GM12878 (cell line): ENCODE measurements at regions not wholly inside any gene's neighbourhood (a gene's known extent, or its start where the extent isn't known, plus 50 kb on each side); places are given as distances from the start of the nearest gene placed in this dataset.

Source experiments
- ATF2 ChIP-seq: IDR thresholded peaks from 2 replicates; pipeline ENCODE4 v1.6.1; 2012; ENCODE audit warnings: low read length, inconsistent platforms
- ATF7 ChIP-seq: fragments of 450-650 bp; IDR thresholded peaks from 2 replicates; pipeline ENCODE4 v1.6.1; 2016; ENCODE audit warnings: low read depth, mild to moderate bottlenecking
- BCL11A ChIP-seq: IDR thresholded peaks from 2 replicates; pipeline ENCODE4 v1.6.1; 2011; ENCODE audit warnings: low read depth, low read length
- CBFB ChIP-seq: IDR thresholded peaks from 2 replicates; pipeline ENCODE4 v1.6.1; 2016; ENCODE audit warnings: antibody characterized with exemption, low read depth
- CUX1 ChIP-seq: IDR thresholded peaks from 2 replicates; pipeline ENCODE4 v1.6.1; 2012; ENCODE audit warnings: improper control_type of control experiment, low read depth, low read length; ENCODE audit not compliant: insufficient replicate concordance
- EED ChIP-seq: sonication (generic); IDR thresholded peaks from 2 replicates; pipeline ENCODE4 v1.6.1; 2016; ENCODE audit warnings: antibody characterized with exemption, low read depth
- JUNB ChIP-seq: IDR thresholded peaks from 2 replicates; pipeline ENCODE4 v1.6.1; 2016; ENCODE audit warnings: antibody characterized with exemption, mild to moderate bottlenecking
- MEF2B ChIP-seq: fragments of 450-650 bp; IDR thresholded peaks from 2 replicates; pipeline ENCODE4 v1.6.1; 2018; ENCODE audit warnings: mild to moderate bottlenecking, moderate library complexity; ENCODE audit not compliant: partially characterized antibody, poor library complexity, severe bottlenecking
- MLLT1 ChIP-seq: fragments of 450-650 bp; IDR thresholded peaks from 2 replicates; pipeline ENCODE4 v1.6.1; 2016; ENCODE audit warnings: mild to moderate bottlenecking
- MYC ChIP-seq: IDR thresholded peaks from 2 replicates; pipeline ENCODE4 v1.6.1; 2011; ENCODE audit warnings: mild to moderate bottlenecking, low read length, moderate library complexity, inconsistent platforms; ENCODE audit not compliant: insufficient read depth, insufficient replicate concordance, insufficient read length, severe bottlenecking
- NFIC ChIP-seq: IDR thresholded peaks from 2 replicates; pipeline ENCODE4 v1.6.1; 2012; ENCODE audit warnings: low read depth, mild to moderate bottlenecking, inconsistent platforms, low read length, moderate library complexity
- PAX5 ChIP-seq: IDR thresholded peaks from 2 replicates; pipeline ENCODE4 v1.6.1; 2011; ENCODE audit warnings: low read depth, low read length, borderline replicate concordance
- RAD51 ChIP-seq: fragments of 450-650 bp; IDR thresholded peaks from 2 replicates; pipeline ENCODE4 v1.6.1; 2016; ENCODE audit warnings: moderate library complexity, mild to moderate bottlenecking, inconsistent platforms
- RELB ChIP-seq: fragments of 450-650 bp; IDR thresholded peaks from 2 replicates; pipeline ENCODE4 v1.6.1; 2017; ENCODE audit warnings: low read depth, mild to moderate bottlenecking, moderate library complexity
- SKIL ChIP-seq: fragments of 450-650 bp; IDR thresholded peaks from 2 replicates; pipeline ENCODE4 v1.6.1; 2017; ENCODE audit warnings: mild to moderate bottlenecking, low read depth, inconsistent platforms; ENCODE audit not compliant: poor library complexity, severe bottlenecking
- SMAD1 ChIP-seq: fragments of 450-650 bp; IDR thresholded peaks from 2 replicates; pipeline ENCODE4 v1.6.1; 2018; ENCODE audit warnings: mild to moderate bottlenecking, low read depth; ENCODE audit not compliant: partially characterized antibody

GRCh38 chr1:178607718-178608408, 95.0 kb downstream of the TEX35 start (continued):
- TF ChIP-seq ATF2 (0 out of 2 replicates have a peak, but pooled peaks have one; percentile 19), ATF7 (peak; percentile 61; the same call in 1 of the 2 replicates), MLLT1 (0 out of 2 replicates have a peak, but pooled peaks have one; percentile 54), MEF2B (peak; percentile 20), JUNB (peak; percentile 62), NFIC (peak; percentile 48), EED (peak; percentile 36), BCL11A (peak; percentile 83), SMAD1 (peak; percentile 96), RAD51 (peak; percentile 15; the same call in 1 of the 2 replicates), MYC (no peak), PAX5 (peak; percentile 67; the same call in 1 of the 2 replicates), SKIL (peak; percentile 89), RELB (peak; percentile 43; the same call in 1 of the 2 replicates), CUX1 (no peak), CBFB (peak; percentile 56; the same call in 1 of the 2 replicates)
